ENCODE measurements at regions not wholly inside any gene's neighbourhood (a gene's known extent, or its start where the extent isn't known, plus 50 kb on each side); places are given as distances from the start of the nearest gene placed in this dataset.

GRCh38 chr18:24632158-24632988 is 171.9 kb downstream of the HRH4 start:
- TF ChIP-seq CBX8 (IDR thresholded peaks at IDR 0.05) (no peak), NPAS2 (CRISPR knock-in tag; IDR thresholded peaks at IDR 0.05; ENCODE audit: borderline replicate concordance) (no peak), HEYL (CRISPR knock-in tag; IDR thresholded peaks at IDR 0.05) (no peak), EP300 (IDR thresholded peaks at IDR 0.05) (no peak), ATOH8 (CRISPR knock-in tag; IDR thresholded peaks at IDR 0.05; ENCODE audit: low read depth) (no peak), FOSL2 (IDR thresholded peaks at IDR 0.05) (no peak), FOSL2 (CRISPR knock-in tag; IDR thresholded peaks at IDR 0.05) (no peak), MAFK (IDR thresholded peaks at IDR 0.05; ENCODE audit: partially characterized antibody) (no peak), JUN (IDR thresholded peaks at IDR 0.05) (no peak)
- 52% methylated on average over 12 of the region's 15 CpGs for WGBS (ENCODE audit: missing lambda C conversion rate)
- ChIA-PET POLR2A (no interaction called here), CTCF (no interaction called here)
- ATAC-seq: no peak
- Histone ChIP-seq H3K4me1 (no peaks in the 10 kb centered on the region), H3K4me3 (no peak overlapping the region), H3K9me3 (no peaks in the 10 kb centered on the region), H3K27ac (no peak overlapping the region), H3K4me2 (no peak overlapping the region)
- no peak for FAIRE-seq
- DNase-seq (ENCODE audit: low read depth in 1 of 2, low spot score in 1 of 2): no peak

- ATAC-seq (no peak), FAIRE-seq (no peak), DNase-seq (ENCODE audit: low read depth in 1 of 2, low spot score in 1 of 2) (no peak)
- H3K4me2 ChIP-seq: no peak overlapping the region
- H3K9me3 ChIP-seq: no peaks in the 10 kb centered on the region
- H3K27ac ChIP-seq: no peak overlapping the region
- ChIA-PET CTCF (no interaction called here), POLR2A (no interaction called here)
- WGBS (ENCODE audit: missing lambda C conversion rate): 23% methylated on average over 3 of the region's 3 CpGs
- TF ChIP-seq MAZ (IDR thresholded peaks at IDR 0.05; ENCODE audit: borderline replicate concordance, low read depth, low read length) (no peak), NPAS2 (CRISPR knock-in tag; IDR thresholded peaks at IDR 0.05; ENCODE audit: borderline replicate concordance) (no peak), RFX5 (IDR thresholded peaks at IDR 0.05) (no peak), FOSB (CRISPR knock-in tag; IDR thresholded peaks at IDR 0.05) (no peak), E2F6 (IDR thresholded peaks at IDR 0.05; ENCODE audit: borderline replicate concordance, low read depth) (no peak), ATOH8 (CRISPR knock-in tag; IDR thresholded peaks at IDR 0.05; ENCODE audit: low read depth) (no peak), EHMT2 (IDR thresholded peaks at IDR 0.05; ENCODE audit: low read depth) (no peak), HOXB5 (CRISPR knock-in tag; IDR thresholded peaks at IDR 0.05) (no peak), POLR2A (IDR thresholded peaks at IDR 0.05; ENCODE audit: low read length) (no peak), HDAC2 (IDR thresholded peaks at IDR 0.05) (no peak), FOXS1 (CRISPR knock-in tag; IDR thresholded peaks at IDR 0.05) (no peak), USF2 (IDR thresholded peaks at IDR 0.05) (no peak), REST (IDR thresholded peaks at IDR 0.05) (no peak), BCL3 (IDR thresholded peaks at IDR 0.05) (no peak), NR3C1 (IDR thresholded peaks at IDR 0.05) (no peak), CEBPB (IDR thresholded peaks at IDR 0.05) (no peak), MAX (IDR thresholded peaks at IDR 0.05) (no peak), HOXA7 (CRISPR knock-in tag; IDR thresholded peaks at IDR 0.05) (no peak), CBX8 (IDR thresholded peaks at IDR 0.05) (no peak)
- H3K4me3 ChIP-seq: no peak overlapping the region
- no peaks in the 10 kb centered on the region for H3K4me1 ChIP-seq
Measured at GRCh38 chr18:24633121-24633520, 172.7 kb downstream of the HRH4 start.

Data from A549 (cell line).